Smooth muscle cell (in vitro differentiated cells): ENCODE measurements at regions not wholly inside any gene's neighbourhood (a gene's known extent, or its start where the extent isn't known, plus 50 kb on each side); places are given as distances from the start of the nearest gene placed in this dataset.

Experiments
- DNase-seq: peaks from one replicate; lab custom pipeline; 2025; ENCODE audit not compliant: unreplicated experiment; lab: John Stamatoyannopoulos, UW
- H2AFZ ChIP-seq: fragments of 200-600 bp; sonication (generic); 2 replicates; pipeline ENCODE4 v1.6.0; 2016; ENCODE audit warnings: antibody characterized with exemption, low read depth, mild to moderate bottlenecking
- H3F3A ChIP-seq: fragments of 200-600 bp; sonication (generic); 2 replicates; pipeline ENCODE4 v1.6.0; 2017; ENCODE audit warnings: antibody characterized with exemption, low read depth
- H3K27ac ChIP-seq: fragments of 200-600 bp; sonication (generic); 2 replicates; pipeline ENCODE4 v1.5.1; 2016; ENCODE audit warnings: low read depth, mild to moderate bottlenecking
- H3K27me3 ChIP-seq: fragments of 200-600 bp; sonication (generic); 2 replicates; pipeline ENCODE4 v1.6.1; 2016; ENCODE audit warnings: low read depth, mild to moderate bottlenecking
- H3K36me3 ChIP-seq: fragments of 200-600 bp; sonication (generic); 2 replicates; pipeline ENCODE4 v1.5.1; 2016; ENCODE audit warnings: low read depth
- H3K4me1 ChIP-seq: fragments of 200-600 bp; sonication (generic); 2 replicates; pipeline ENCODE4 v1.5.1; 2016; ENCODE audit warnings: low read depth
- H3K4me2 ChIP-seq: fragments of 200-600 bp; sonication (generic); 2 replicates; pipeline ENCODE4 v1.6.0; 2016; ENCODE audit warnings: mild to moderate bottlenecking
- H3K4me3 ChIP-seq: fragments of 200-600 bp; sonication (generic); 2 replicates; pipeline ENCODE4 v1.5.1; 2016; ENCODE audit warnings: mild to moderate bottlenecking
- H3K79me2 ChIP-seq: fragments of 200-600 bp; sonication (generic); 2 replicates; pipeline ENCODE4 v1.6.0; 2016; ENCODE audit warnings: low read depth, mild to moderate bottlenecking
- H3K9ac ChIP-seq: fragments of 200-600 bp; sonication (generic); 2 replicates; pipeline ENCODE4 v1.6.0; 2016; ENCODE audit warnings: low read depth
- H3K9me3 ChIP-seq: fragments of 200-600 bp; sonication (generic); replicated peaks from 2 replicates; pipeline ENCODE4 v1.5.1; 2016; ENCODE audit warnings: low read depth
- H4K20me1 ChIP-seq: fragments of 200-600 bp; sonication (generic); 2 replicates; pipeline ENCODE4 v1.6.0; 2016; ENCODE audit warnings: low read depth
- CTCF ChIP-seq: fragments of 200-600 bp; sonication (generic); IDR thresholded peaks from 2 replicates; pipeline ENCODE4 v1.5.1; 2017; ENCODE audit warnings: borderline replicate concordance, mild to moderate bottlenecking, antibody characterized with exemption; ENCODE audit not compliant: insufficient read depth, poor library complexity, severe bottlenecking
- WGBS: methylation state at CpG from one replicate; pipeline ENCODE4 v1.1.7; 2016; ENCODE audit warnings: low lambda C conversion rate; 5-methylcytosine and 5-hydroxymethylcytosine counted together

- Histone ChIP-seq H3K4me2 (peak overlapping the region; percentile 33), H2AFZ (no peak overlapping the region), H4K20me1 (no peaks in the 10 kb centered on the region), H3K36me3 (no peaks in the 10 kb centered on the region), H3F3A (no peaks in the 10 kb centered on the region), H3K79me2 (no peaks in the 10 kb centered on the region), H3K27me3 (no peaks in the 10 kb centered on the region), H3K9ac (no peak overlapping the region), H3K27ac (peak overlapping the region; percentile 54), H3K9me3 (no peaks in the 10 kb centered on the region), H3K4me1 (peaks cover 24% of the 10 kb centered on the region), H3K4me3 (no peak overlapping the region)
- 57% methylated on average over 3 of the region's 3 CpGs for WGBS
- no peak for TF ChIP-seq CTCF
- DNase-seq = no peak
Observed at GRCh38 chr4:153039542-153040185, 103.5 kb downstream of the FHDC1 start.

GRCh38 chr4:153040677-153041076 is 104.6 kb downstream of the FHDC1 start:
- TF ChIP-seq CTCF = no peak
- 87% methylated on average over 6 of the region's 6 CpGs for WGBS

GRCh38 chr4:153044036-153044435 is 107.9 kb downstream of the FHDC1 start:
- H3K79me2 ChIP-seq = no peaks in the 10 kb centered on the region
- no peak overlapping the region for H3K4me3 ChIP-seq
- no peak overlapping the region for H3K27ac ChIP-seq
- H2AFZ ChIP-seq = no peak overlapping the region
- H4K20me1 ChIP-seq = no peaks in the 10 kb centered on the region
- no peaks in the 10 kb centered on the region for H3K27me3 ChIP-seq
- TF ChIP-seq CTCF = no peak
- H3K4me2 ChIP-seq = no peak overlapping the region
- peaks cover 9% of the 10 kb centered on the region for H3K4me1 ChIP-seq
- H3F3A ChIP-seq = no peaks in the 10 kb centered on the region
- DNase-seq = no peak
- 97% methylated on average over 1 of the region's 1 CpG for WGBS
- H3K36me3 ChIP-seq = no peaks in the 10 kb centered on the region
- no peaks in the 10 kb centered on the region for H3K9me3 ChIP-seq
- no peak overlapping the region for H3K9ac ChIP-seq

More at GRCh38 chr4:153040677-153041076, 104.6 kb downstream of the FHDC1 start:
- Histone ChIP-seq H3K4me3 (no peak overlapping the region), H3K4me2 (no peak overlapping the region), H3K27ac (no peak overlapping the region), H3K4me1 (peaks cover 16% of the 10 kb centered on the region), H3K79me2 (no peaks in the 10 kb centered on the region), H3K36me3 (no peaks in the 10 kb centered on the region), H2AFZ (no peak overlapping the region), H3K9ac (no peak overlapping the region), H4K20me1 (no peaks in the 10 kb centered on the region), H3F3A (no peaks in the 10 kb centered on the region), H3K9me3 (no peaks in the 10 kb centered on the region), H3K27me3 (no peaks in the 10 kb centered on the region)
- no peak for DNase-seq
